Astrocyte of the hippocampus (primary cell): ENCODE measurements at regions not wholly inside any gene's neighbourhood (a gene's known extent, or its start where the extent isn't known, plus 50 kb on each side); places are given as distances from the start of the nearest gene placed in this dataset.
A peak's percentile ranks its signal among the peaks of the same experiment; 100 is the strongest.

Experiments used
- DNase-seq: peaks from one replicate; pipeline ENCODE4 v3.0.0; 2011; ENCODE audit warnings: low read depth, low spot score

DNA sequence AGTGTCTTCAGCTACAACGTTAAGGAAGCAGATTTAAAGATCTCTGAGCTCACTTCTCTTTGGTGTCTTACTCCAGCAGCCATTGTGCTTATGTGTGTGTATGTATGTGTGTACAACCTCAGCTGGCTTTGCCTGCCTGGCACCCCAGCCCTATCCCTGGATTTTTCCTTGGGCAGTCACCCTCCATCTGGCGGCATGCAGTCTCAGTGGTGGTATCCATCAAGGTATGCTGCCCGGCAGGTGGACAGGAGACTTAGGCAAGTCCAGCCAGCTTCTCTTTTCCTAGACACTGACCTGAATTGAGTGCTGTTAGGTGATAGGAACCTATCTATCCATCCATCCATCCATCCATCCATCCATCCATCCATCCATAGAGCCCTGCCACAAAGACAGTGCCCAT lies 280.8 kb upstream of the CCL2 start:
- no peak for DNase-seq

DNA sequence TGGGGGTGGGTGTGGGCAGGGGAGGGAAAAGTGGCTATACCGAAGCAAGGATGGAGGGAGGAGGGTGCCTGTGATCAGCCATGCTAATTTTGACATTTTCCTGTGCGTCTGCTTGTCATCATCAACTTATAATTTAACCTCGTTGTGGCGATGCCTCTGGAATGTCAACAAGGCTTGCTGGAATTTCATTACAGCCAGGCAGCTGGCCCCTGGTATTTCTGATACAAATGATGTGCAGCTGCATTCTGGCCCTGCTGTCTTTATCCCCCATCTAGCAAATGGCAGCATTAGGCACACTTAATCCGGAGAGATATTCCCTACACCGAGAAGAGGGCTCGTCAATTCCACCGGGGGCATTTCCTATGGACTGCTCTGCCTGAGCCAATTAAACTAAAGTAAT lies 278.3 kb upstream of the CCL2 start:
- no peak for DNase-seq

DNA sequence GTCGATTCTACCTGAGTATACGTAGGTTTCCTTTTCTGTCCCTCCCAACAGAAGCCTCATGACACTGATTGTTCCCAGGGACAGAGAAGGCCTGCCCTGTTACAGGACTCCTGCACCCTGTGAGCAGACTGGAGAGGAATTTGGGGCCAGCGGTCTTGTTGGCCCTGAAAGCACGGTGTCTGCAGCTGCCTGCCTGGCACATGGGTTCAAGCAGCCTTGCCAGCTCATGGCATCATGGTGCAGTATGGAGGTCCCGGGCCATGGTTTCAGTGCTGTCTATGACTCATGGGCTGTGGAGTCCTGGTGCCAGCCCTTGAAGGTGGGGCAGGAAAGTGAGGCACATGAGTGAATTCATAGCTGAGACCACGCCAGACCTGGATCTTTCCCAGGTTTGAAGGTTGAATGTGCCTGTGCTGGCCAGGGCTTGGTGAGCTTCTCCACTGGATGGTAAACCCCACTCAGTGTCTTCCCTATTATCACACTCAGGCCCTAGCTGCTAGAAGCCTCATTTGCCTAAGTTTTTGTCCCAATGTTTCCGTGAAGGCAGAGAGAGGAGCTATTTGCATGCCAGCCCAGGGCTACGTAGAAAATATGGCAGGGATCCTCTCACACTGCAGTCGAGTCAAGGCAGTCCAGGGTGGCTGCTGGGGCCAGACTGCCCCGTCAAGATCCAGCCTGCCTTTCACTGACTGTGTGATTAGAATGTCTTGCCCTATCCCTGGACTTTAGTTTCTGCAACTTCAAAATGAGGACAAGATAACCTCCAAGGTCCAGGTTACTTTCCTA lies 277.2 kb upstream of the CCL2 start:
- DNase-seq, result no peak

DNA sequence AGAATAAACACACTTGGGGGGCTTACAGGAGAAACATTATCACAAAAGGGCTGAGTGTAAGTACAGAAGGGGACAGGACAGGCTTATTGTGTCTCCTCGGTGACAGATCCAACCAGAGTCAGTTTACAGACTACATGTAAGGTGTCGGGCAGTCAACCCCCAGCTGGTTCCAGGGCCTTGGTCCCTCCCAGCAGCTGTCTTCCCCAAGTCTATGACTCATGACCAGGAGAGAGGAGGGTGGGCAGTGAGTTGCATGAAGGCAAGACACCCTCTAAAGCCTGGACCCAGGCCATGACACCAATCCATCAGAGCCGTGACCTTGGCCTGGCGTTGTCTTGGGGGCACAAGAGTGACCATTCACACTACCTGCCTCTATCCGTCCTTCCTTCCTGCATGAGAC lies 276.2 kb upstream of the CCL2 start:
- DNase-seq, result no peak

DNA sequence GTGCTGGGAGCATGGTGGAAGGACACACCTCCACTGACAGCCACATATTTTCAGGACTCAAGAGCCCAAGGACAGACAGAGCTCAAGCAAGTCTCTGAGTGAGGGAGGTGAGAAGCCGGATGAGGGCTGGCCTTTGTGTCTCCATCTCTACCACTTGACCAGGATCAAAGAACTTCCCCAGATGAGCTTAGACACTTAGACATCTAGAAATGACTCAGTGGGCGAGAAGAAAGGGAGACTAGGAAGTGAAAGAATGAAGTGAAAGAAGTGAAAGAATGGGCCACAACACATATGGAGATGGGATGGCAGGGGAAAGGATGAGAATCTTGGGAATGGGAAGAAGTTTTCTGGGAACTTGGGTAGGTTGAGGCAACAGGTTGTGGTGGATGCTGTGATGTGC lies 274.9 kb upstream of the CCL2 start:
- DNase-seq, result no peak

DNA sequence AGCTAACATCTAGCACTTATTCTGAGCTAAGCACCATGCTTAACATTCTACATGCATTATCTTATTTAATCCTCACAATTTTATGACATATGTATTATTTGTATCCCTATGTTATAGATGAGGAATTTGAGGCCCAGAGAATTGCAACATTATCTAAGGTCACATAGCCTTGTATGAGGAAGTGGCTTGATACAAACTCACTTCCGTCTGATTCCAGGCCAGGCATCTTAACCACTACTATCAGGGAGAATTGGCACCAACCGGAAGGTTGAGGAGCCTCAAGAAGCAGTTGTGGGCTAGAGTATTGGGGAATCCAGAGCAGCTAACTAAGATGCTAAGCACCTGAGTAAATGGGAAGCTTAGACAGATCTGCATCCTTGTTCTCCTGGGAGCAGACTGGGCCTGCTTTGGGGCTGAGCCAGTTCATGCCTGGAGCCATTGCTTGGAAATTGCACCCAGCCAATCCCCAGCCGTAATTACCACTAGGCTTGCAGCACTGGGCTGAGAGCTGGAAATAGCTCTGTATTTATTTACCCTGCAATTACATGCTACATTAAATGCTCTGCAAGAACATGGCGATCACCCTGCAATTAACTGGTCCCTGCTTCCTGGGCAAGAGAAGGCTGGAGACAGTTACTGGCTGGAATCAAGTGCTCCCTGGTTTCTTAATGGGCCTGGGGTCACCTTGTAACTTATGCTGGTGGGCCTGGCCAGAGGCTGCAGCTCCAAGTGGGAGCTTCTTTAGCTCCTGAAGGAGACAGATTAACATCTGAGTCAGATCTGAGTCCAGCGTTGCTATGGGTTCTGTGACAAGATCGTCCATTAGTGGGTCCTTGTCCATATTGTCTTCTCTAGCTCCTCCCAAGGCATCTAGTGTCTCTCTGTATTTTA lies 273.1 kb upstream of the CCL2 start:
- DNase-seq, result no peak

DNA sequence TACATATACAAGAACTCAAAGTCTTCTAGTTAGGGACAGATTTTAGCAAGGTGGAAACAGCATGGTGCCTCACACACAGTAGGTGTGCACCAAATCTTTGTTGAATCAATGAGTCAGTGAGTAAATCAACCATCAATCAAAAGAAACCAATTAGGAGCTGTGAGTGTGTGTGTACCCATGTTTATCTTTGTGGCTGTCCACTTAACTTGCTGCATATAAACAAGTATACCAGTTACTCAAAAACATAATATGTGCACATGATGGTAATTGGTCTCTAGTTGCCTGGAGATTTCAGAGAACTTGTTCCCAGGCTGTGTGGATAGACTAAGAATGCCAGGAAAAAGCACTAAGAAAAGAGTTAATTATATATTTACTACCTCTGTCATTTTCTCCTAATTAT lies 272.2 kb upstream of the CCL2 start:
- DNase-seq, result no peak

DNA sequence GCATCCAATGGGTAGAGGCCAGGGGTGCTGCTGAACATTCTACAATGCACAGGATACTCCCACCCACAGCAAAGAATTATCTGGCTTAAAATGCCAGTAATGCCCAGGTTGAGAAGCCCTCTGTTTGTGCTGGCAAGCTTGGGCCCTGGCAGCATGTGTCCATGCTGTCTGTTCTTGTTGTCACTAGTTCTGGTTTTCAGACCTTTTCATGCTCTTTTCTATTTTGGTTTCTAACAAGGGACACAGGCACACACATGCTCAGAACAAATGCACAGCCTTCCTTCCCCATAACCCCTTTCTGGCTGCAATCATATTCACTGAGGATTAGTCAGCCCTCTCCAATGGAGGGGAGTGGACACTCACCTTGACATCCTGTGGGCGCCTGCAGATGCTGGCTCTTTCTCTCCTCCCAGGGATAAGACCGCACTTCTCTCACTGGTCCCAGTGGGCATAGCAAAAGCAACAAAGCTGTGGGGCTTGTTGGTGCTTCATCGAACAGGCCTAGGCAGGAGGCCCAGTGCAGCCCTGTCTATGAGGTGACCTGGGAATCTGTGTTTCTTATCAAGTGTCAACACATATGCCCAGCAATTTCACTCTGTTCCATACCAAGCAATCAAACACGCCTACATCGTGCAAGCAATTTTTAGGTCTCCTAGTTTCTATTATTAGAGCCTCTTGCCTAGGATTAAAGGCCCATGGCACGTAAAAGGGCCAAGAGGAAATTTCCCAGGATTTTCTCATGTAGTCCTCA lies 271.1 kb upstream of the CCL2 start:
- no peak for DNase-seq

DNA sequence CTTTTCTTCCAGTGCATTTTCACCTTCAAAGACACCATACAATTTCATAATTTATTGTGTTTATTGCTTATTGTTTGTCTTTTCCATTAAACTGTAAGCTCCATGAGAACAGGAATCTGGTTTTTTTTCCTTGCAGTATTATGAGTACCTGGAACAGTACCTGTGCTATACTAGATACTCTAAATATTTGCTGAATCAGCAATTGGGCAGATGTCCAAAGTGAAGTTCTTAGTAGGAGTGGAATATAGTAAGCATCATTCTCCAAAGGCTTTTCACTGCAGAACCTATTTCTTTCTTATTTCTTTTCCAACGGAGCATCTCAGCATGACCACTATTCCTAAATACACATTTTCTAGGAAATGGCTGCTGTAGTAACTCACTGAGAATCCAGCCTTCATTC lies 269.0 kb upstream of the CCL2 start:
- DNase-seq, result no peak

DNA sequence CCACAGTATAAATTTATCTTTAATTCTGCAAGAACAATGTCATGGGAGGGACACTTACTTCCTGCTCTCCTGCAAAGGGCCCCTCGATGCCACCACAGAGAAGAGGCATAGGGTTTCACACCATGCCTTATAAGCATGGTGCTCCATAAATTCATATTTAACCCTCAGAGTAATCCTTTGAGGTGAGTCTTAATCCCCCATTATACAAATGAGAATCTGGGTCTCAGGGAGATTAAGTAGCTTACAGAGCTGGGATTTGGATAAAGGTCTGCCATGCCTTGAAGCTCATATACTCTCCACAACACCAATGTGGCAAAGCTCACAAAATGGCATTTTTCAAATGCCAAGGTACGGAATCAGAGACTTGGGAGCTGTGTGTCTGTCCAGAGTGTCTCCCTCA lies 268.5 kb upstream of the CCL2 start:
- no peak for DNase-seq

DNA sequence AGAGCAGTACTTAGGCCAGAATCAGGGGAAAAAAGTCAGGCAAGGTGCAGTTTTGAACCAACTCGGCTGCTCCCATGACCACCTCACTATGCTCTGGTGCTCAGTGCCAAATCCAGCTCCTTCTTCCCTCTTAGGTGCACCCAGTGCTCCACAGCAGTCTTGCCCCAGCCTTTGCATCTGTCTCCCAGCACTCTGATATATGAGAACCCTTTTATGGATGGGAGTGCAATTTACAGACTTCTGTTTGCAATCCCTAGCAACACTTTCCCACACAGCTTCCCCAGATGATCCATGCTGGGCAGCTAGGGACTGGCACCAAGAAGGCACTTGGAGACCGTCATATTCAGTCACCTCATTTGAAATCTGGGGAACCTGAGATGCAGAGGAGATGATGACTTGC lies 267.9 kb upstream of the CCL2 start:
- DNase-seq, result no peak

DNA sequence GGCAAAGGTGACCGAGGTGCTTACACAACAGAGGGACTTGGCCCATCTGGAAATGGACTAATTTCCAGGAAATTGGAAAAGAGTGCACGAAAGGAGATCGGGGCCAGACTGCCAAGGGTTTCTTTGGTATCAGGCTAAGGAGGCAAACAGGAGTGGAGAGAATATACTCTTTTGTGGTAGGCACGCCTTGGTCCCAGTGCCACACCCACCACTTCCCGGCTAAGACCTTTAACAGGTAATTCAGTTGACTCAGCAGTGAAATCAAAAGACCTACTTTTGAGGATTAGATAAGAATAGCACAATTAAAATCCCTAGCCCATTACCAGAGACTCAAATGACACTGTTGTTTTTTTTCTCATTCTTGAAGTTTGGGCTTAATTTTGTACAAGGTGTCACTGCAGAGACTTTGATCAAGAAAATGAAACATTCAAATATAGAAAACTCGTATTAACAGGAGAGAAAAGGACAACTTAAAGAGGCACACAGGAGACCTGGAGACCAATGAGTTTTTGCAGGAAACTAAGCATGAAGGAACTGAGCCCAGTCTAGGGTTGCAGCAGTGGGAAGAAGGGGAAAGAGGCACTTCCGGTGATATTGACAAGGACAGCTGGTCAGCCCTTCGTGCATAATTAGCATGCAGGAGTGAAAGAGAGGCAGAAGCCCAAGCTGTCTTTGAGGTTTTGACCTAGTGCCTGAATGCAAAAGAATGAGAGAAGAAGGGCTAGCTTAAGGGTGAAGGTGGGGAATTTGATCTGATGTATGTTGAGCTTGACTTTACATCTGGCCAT lies 265.5 kb upstream of the CCL2 start:
- DNase-seq, result no peak

DNA sequence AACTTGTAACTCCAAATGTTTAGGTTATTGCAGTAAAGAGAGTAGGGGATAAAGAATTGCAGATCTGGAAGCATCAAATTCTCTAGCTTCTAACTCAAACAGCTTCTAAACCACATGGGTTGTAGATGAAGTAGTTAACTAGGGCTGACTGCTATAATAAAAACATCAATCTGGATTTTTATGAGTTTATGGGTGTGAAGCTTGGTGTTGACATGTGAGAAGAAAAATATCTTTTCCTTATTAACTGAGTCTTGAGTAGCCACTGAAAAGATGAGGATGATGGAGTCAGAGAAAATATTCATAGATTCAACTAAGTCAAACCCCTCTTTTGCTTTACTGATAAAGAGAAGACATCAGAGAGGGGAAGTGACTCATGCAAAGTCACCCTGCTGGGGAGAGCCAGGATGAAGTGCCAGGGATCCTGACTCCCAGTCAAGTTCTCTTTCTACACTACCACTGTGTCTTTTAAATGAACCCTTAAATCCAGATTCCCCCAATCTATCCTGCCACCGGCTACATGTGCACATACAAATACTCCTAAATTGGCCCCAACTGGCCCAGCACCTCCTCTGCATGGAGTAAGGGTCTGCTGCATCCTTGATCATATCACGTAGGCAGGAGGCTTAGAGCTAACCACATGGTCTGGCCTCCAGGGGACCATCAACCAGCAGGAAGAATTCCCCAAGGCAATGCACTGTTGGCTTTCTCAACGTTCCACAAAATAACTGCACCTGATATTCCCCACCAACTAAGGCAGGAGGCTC lies 264.0 kb upstream of the CCL2 start:
- DNase-seq, result no peak

DNA sequence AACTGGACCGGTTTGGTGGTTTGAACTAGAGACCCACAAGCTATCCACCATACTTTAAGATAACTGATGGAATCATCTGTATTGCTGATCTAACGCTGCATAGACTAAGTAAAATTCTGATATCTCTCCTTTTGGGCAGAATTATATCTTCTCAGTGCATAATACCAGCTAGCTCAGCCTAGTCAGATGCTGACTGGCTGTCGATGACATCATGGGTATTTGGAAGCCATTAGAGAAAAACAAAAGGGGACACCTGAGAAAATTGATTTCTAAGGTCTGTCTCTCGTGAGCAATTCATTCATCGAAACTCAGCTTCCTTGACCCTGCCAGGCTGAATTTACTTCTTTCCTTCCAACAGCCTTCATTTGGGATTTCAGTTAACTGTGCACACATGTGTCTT lies 263.0 kb upstream of the CCL2 start:
- no peak for DNase-seq

DNA sequence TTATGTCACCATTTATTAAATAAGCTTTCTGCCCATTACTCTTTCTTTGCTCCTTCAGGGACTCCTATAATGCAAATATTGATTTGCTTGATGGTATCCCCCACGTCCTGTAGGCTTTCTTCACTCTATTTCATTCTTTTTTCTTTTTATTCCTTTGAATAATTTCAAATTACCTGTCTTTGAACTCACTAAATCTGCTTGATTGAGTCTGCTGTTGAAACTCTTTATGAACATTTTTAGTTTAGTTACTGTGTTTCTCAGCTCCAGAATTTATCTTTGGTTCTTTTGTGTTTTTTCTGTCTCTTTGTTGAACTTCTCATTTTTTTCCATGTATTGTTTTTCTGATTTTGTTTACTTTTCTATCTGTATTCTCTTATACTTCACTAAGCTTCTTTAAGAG lies 254.4 kb upstream of the CCL2 start:
- no peak for DNase-seq

DNA sequence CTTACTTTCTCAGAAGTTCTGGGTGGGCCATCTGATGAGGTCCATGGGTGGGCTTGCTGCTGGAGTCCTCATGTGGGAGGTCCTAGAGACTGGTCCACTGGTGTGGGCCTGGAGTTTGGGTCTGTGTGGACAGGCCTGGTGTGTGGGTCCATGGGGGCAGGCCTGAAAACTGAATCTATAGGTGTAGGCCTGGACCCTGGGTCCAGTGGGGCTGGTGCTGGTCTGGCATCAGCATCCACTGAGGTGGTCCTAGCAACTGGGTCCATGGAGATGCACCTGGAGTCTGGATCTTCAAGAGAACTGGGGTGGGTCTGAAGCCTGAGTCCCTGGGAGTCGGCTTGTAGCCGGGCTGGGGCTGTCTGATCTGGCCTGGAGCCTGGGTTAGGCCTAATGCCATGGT lies 253.8 kb upstream of the CCL2 start:
- no peak for DNase-seq

DNA sequence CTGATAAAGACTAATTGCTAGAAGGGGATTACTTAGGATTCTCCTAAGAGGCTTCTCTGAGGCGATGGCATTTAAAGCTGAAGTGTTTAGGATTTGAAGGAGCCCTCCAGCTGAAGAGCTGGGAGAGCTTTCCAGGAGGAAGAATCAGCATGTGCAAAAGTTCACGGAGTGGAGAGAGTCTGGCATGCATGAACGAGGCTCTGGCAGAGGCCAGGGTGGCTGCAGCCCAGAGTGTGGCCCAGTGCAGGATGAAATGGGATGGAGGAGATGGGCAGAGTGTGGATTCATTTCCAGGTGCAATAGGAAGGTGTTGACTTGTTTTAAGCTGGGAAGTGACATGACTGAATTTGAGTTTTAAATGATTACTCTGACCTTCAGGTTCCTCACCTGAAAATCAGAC lies 249.0 kb upstream of the CCL2 start:
- DNase-seq, result no peak

DNA sequence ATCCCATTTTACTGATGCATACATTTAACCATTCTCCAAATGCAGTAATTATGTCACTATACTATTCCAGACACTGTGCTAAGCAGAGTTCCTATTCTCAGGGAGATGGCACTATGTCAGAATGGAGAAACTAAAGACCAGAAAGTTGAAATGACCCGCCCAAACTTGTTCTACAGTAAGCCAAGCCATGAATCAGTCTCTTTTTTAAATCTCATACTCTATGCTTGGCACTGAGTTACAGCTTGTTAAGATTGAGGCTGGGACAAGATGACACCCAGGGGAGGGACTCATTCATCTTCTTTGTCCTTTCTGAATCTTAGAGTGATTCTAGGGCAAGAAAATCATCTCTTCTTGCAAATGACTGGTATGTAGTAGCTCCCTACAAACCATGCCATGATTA lies 247.0 kb upstream of the CCL2 start:
- no peak for DNase-seq

DNA sequence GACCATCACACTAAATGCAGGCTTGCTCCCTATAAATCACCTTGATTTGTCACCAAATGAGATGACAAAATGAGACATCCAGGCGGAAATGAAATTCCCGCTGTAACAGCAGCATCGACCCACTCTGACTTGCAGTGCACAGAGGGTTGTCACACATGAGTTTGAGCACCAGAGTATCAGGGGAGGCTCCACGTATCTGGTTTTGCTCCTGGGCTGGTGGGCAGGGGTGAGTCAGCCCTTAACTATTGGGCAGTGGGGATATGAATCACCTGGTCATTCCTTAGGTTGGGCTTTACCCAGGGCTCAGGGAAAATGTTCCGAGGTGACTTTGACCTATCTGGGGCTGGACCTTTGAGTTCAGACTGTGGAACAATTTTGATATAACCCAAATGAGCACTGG lies 245.2 kb upstream of the CCL2 start:
- peak; percentile 2 for DNase-seq

DNA sequence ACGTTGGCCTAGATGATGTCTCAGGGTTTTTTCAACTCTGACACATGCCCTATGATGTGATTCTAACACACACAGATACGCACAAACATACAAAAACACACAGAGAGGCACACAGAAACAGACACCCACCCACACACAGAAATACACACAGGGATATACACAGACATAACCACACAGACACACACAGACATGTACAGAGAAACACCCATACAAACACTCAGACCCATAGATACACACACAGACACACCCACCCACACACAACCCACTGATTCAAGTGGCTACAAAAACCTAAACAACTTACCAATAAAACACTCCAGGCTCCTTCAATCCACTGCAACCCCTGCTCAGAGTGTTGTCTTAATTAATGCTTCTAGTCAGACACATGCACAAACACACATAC lies 244.6 kb upstream of the CCL2 start:
- no peak for DNase-seq

DNA sequence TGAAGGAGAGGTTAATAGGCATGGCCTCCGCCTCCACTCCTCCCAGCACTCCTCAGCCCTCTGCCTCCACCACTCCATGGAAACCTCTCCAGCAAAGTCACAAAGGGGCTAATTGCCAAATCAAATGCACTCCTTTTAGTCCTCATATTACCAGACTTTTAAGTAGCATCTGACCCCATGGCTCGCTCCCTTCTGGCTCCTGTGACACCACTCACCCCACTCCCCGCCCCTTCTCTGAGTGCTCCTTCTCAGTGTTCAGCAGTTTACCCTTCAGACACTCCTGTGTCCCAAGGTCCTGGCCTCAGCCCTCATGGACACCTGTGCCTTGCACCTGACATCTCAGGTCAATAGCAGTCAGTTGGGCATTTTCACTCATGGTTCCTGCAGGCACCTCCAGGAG lies 243.5 kb upstream of the CCL2 start:
- DNase-seq, result no peak
